MCF 10A (cell line): ENCODE measurements at regions not wholly inside any gene's neighbourhood (a gene's known extent, or its start where the extent isn't known, plus 50 kb on each side); places are given as distances from the start of the nearest gene placed in this dataset.
A peak's percentile ranks its signal among the peaks of the same experiment; 100 is the strongest.

Source experiments
- BruUV-seq: library from RNA; stranded (reverse); fragments of 400-500 nt; replicated peaks from 2 replicates; lab custom pipeline; 2021; lab: Mats Ljungman, UMichigan
- CTCF ChIA-PET: fragments of 300-600 bp; sonication (Branson Sonifier 250); formaldehyde crosslinking; extraction: SDS; loops from one replicate; lab custom pipeline; 2021; ENCODE audit warnings: antibody characterized with exemption, inconsistent platforms; lab: Yijun Ruan, JAX
- POLR2A ChIA-PET: fragments of 300-600, 350-650 bp; sonication (Branson Sonifier 250); formaldehyde crosslinking; extraction: SDS; loops from one replicate; lab custom pipeline; 2020; ENCODE audit warnings: antibody characterized with exemption, inconsistent platforms; lab: Yijun Ruan, JAX
- DNase-seq: peaks from one replicate; pipeline ENCODE4 v3.0.0-alpha.2; 2018; ENCODE audit not compliant: unreplicated experiment
- H3K27ac Mint-ChIP-seq: one replicate; pipeline ENCODE4 v1.8.0; 2022; ENCODE audit warnings: mild to moderate bottlenecking, low read depth, mixed read lengths; ENCODE audit not compliant: unreplicated experiment
- H3K27me3 Mint-ChIP-seq: one replicate; pipeline ENCODE4 v1.8.0; 2022; ENCODE audit warnings: mixed read lengths; ENCODE audit not compliant: insufficient read depth, unreplicated experiment
- H3K36me3 Mint-ChIP-seq: one replicate; pipeline ENCODE4 v1.8.0; 2022; ENCODE audit warnings: mild to moderate bottlenecking, moderate library complexity, mixed read lengths; ENCODE audit not compliant: insufficient read depth, unreplicated experiment
- H3K4me1 Mint-ChIP-seq: one replicate; pipeline ENCODE4 v1.8.0; 2022; ENCODE audit warnings: mixed read lengths; ENCODE audit not compliant: insufficient read depth, unreplicated experiment
- H3K4me3 Mint-ChIP-seq: one replicate; pipeline ENCODE4 v1.8.0; 2022; ENCODE audit warnings: mild to moderate bottlenecking, moderate library complexity, mixed read lengths; ENCODE audit not compliant: unreplicated experiment
- H3K9me3 Mint-ChIP-seq: one replicate; pipeline ENCODE4 v1.8.0; 2022; ENCODE audit warnings: mixed read lengths; ENCODE audit not compliant: unreplicated experiment
- intact Hi-C: fragments of 100-400 bp; cut with micrococcal nuclease; formaldehyde crosslinking; loops from 2 replicates; pipeline ENCODE4 v1.14.1; 2022
- TF ChIP-seq, protein P1 (sequence below): fragments of 200-600 bp; IDR thresholded peaks from one replicate; pipeline ENCODE4 v1.8.0; 2022; ENCODE audit warnings: antibody characterized with exemption, mild to moderate bottlenecking; ENCODE audit not compliant: unreplicated experiment

DNA sequence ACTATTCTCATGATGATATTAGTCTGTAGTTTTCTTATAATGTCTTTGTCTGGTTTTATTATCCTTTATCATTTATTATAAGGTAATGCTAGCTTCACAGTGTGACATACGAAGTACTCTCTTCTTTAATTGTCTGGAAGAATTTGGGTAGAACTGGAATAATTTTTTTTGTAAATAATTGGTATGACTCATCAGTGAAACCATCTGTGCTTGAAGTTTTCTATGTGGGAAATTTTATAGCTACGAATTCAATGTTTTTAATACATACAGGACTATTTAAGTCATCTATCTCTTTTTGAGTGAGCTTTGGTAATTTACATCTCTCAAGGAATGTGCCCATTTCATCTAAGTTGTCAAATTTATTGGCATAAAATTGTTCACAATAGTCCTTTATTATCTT lies 86.3 kb downstream of the SOD2 start:
- Mint-ChIP-seq H3K9me3 (no peaks in the 10 kb centered on the region), H3K4me1 (no peaks in the 10 kb centered on the region), H3K27ac (no peak overlapping the region), H3K27me3 (no peaks in the 10 kb centered on the region), H3K36me3 (peaks cover 7% of the 10 kb centered on the region), H3K4me3 (no peak overlapping the region)
- CTCF ChIA-PET = interaction anchor here (0.7 to 1.0 kb wide), 2 partner anchors 122 to 432 kb away, joined by 3 read pairs; no protein-coding TSS in a partner anchor
- POLR2A ChIA-PET = no interaction called here
- BruUV-seq = no TSS peak
- intact Hi-C loops = no loop called here
- TF ChIP-seq, protein P1, sequence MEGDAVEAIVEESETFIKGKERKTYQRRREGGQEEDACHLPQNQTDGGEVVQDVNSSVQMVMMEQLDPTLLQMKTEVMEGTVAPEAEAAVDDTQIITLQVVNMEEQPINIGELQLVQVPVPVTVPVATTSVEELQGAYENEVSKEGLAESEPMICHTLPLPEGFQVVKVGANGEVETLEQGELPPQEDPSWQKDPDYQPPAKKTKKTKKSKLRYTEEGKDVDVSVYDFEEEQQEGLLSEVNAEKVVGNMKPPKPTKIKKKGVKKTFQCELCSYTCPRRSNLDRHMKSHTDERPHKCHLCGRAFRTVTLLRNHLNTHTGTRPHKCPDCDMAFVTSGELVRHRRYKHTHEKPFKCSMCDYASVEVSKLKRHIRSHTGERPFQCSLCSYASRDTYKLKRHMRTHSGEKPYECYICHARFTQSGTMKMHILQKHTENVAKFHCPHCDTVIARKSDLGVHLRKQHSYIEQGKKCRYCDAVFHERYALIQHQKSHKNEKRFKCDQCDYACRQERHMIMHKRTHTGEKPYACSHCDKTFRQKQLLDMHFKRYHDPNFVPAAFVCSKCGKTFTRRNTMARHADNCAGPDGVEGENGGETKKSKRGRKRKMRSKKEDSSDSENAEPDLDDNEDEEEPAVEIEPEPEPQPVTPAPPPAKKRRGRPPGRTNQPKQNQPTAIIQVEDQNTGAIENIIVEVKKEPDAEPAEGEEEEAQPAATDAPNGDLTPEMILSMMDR = no peak
- no peak for DNase-seq

DNA sequence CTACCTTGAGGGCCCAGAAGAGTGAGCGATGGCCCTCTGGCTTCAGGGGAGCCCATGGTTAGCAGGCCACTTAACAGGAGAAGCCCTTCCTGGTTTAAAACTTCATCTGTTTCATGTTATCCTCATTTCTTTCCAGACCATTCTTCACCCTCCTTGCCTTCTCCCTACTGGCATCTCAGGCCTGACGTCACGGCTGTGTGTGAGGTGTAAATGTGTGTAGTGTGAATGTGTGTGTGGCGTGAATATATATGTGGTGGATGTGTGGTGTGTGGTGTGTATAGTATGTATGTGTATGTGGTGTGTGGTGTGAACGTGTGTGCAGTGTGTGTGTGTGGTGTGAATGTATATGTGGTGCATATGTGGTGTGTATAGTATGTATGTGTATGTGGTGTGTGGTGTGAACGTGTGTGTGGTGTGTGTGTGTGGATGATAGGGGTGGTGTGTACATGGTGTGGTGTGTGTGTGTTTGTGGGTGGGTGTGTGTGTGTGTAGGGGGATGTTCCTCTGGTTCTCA lies 88.5 kb downstream of the SOD2 start:
- Mint-ChIP-seq H3K27me3 (no peaks in the 10 kb centered on the region), H3K9me3 (no peaks in the 10 kb centered on the region), H3K4me3 (no peak overlapping the region), H3K36me3 (no peaks in the 10 kb centered on the region), H3K4me1 (no peaks in the 10 kb centered on the region), H3K27ac (peak overlapping the region; percentile 36)
- intact Hi-C loops = no loop called here
- TF ChIP-seq, protein P1 = no peak
- CTCF ChIA-PET = no interaction called here
- no peak for DNase-seq
- POLR2A ChIA-PET = no interaction called here
- BruUV-seq = no TSS peak

GRCh38 chr6:159602431-159603041 lies 90.5 kb downstream of the SOD2 start:
- no peak overlapping the region for H3K27ac Mint-ChIP-seq
- no TSS peak for BruUV-seq
- intact Hi-C loops = no loop called here
- no peaks in the 10 kb centered on the region for H3K27me3 Mint-ChIP-seq
- H3K4me3 Mint-ChIP-seq = no peak overlapping the region
- TF ChIP-seq, protein P1 = no peak
- no peak for DNase-seq
- CTCF ChIA-PET = interaction anchor here (0.7 to 0.8 kb wide), 2 partner anchors 349 to 350 kb away, joined by 3 read pairs; no protein-coding TSS in a partner anchor
- POLR2A ChIA-PET = no interaction called here
- no peaks in the 10 kb centered on the region for H3K9me3 Mint-ChIP-seq
- no peaks in the 10 kb centered on the region for H3K36me3 Mint-ChIP-seq
- no peaks in the 10 kb centered on the region for H3K4me1 Mint-ChIP-seq

- TF ChIP-seq, protein P1 = no peak
- Mint-ChIP-seq H3K27ac (no peak overlapping the region), H3K36me3 (no peaks in the 10 kb centered on the region), H3K4me3 (no peak overlapping the region), H3K4me1 (no peaks in the 10 kb centered on the region), H3K27me3 (no peaks in the 10 kb centered on the region), H3K9me3 (no peaks in the 10 kb centered on the region)
- intact Hi-C loops = no loop called here
- ChIA-PET POLR2A (no interaction called here), CTCF (interaction anchor here (0.7 kb wide), 1 partner anchor 16 kb away, joined by 3 read pairs; no protein-coding TSS in a partner anchor)
- no TSS peak for BruUV-seq
- no peak for DNase-seq
Measured at GRCh38 chr6:159601211-159601610, 91.8 kb downstream of the SOD2 start.
